ENCODE measurements at regions not wholly inside any gene's neighbourhood (a gene's known extent, or its start where the extent isn't known, plus 50 kb on each side); places are given as distances from the start of the nearest gene placed in this dataset.

DNA sequence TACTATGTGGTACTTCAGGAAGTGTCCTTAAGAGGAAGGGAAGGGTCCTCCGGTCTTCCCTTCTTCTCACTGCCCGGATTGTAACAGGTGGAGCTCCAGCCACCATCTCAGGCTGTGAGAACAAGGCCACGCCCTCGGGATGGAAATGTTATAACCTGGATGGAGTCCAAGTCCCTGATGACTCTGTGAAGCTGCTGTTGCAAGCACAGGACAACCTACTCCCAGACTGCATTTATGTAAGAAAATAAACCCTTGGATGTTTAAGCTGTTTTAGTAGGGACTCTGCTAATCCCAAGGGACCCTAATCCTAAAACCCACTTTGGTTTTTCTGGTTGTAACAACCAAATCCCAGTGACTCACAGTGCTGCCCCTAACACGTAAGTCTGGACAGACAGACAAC lies 221.6 kb downstream of the ACTL7B start:
- peak in 1 of 2 donors; percentile 35 for DNase-seq
- peak in 1 of 2 donors; percentile 40 for ATAC-seq (ENCODE audit: low FRiP score in 2 of 2)
- TF ChIP-seq EP300 (IDR thresholded peaks at IDR 0.05) (no peak), POLR2AphosphoS5 (IDR thresholded peaks at IDR 0.05) (no peak), POLR2A (IDR thresholded peaks at IDR 0.05) (no peak)
- TF ChIP-seq, protein P1, sequence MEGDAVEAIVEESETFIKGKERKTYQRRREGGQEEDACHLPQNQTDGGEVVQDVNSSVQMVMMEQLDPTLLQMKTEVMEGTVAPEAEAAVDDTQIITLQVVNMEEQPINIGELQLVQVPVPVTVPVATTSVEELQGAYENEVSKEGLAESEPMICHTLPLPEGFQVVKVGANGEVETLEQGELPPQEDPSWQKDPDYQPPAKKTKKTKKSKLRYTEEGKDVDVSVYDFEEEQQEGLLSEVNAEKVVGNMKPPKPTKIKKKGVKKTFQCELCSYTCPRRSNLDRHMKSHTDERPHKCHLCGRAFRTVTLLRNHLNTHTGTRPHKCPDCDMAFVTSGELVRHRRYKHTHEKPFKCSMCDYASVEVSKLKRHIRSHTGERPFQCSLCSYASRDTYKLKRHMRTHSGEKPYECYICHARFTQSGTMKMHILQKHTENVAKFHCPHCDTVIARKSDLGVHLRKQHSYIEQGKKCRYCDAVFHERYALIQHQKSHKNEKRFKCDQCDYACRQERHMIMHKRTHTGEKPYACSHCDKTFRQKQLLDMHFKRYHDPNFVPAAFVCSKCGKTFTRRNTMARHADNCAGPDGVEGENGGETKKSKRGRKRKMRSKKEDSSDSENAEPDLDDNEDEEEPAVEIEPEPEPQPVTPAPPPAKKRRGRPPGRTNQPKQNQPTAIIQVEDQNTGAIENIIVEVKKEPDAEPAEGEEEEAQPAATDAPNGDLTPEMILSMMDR (IDR thresholded peaks at IDR 0.05): no peak
- Histone ChIP-seq H3K27me3 (no peaks in the 10 kb centered on the region), H3K4me3 (no peak overlapping the region), H3K4me1 (no peaks in the 10 kb centered on the region), H3K9me3 (no peaks in the 10 kb centered on the region), H3K36me3 (no peaks in the 10 kb centered on the region), H3K27ac (no peak overlapping the region)
- 38 to 50% methylated on average over 5 of the region's 5 CpGs for WGBS, 2 donors

- Histone ChIP-seq H3K27ac (no peak overlapping the region), H3K9me3 (no peaks in the 10 kb centered on the region), H3K4me3 (no peak overlapping the region), H3K4me1 (no peaks in the 10 kb centered on the region), H3K36me3 (no peaks in the 10 kb centered on the region), H3K27me3 (no peaks in the 10 kb centered on the region)
- 55 to 64% methylated on average over 3 of the region's 3 CpGs for WGBS, 2 donors
- DNase-seq: no peak
- ATAC-seq (ENCODE audit: low FRiP score in 2 of 2): no peak
- TF ChIP-seq POLR2AphosphoS5 (IDR thresholded peaks at IDR 0.05): no peak
- no peak for TF ChIP-seq POLR2A (IDR thresholded peaks at IDR 0.05)
- TF ChIP-seq, protein P1 (IDR thresholded peaks at IDR 0.05): no peak
- TF ChIP-seq EP300 (IDR thresholded peaks at IDR 0.05): no peak
Observed at GRCh38 chr9:108631496-108632285, 224.1 kb downstream of the ACTL7B start.

GRCh38 chr9:108628316-108628715 lies 227.5 kb downstream of the ACTL7B start:
- Histone ChIP-seq H3K36me3 (no peaks in the 10 kb centered on the region), H3K4me1 (no peaks in the 10 kb centered on the region), H3K4me3 (no peak overlapping the region), H3K27me3 (no peaks in the 10 kb centered on the region), H3K9me3 (no peaks in the 10 kb centered on the region), H3K27ac (no peak overlapping the region)
- no peak for ATAC-seq (ENCODE audit: low FRiP score in 2 of 2)
- TF ChIP-seq POLR2A (IDR thresholded peaks at IDR 0.05): no peak
- TF ChIP-seq POLR2AphosphoS5 (IDR thresholded peaks at IDR 0.05): no peak
- no peak for TF ChIP-seq EP300 (IDR thresholded peaks at IDR 0.05)
- TF ChIP-seq, protein P1 (IDR thresholded peaks at IDR 0.05): no peak
- DNase-seq: no peak

DNA sequence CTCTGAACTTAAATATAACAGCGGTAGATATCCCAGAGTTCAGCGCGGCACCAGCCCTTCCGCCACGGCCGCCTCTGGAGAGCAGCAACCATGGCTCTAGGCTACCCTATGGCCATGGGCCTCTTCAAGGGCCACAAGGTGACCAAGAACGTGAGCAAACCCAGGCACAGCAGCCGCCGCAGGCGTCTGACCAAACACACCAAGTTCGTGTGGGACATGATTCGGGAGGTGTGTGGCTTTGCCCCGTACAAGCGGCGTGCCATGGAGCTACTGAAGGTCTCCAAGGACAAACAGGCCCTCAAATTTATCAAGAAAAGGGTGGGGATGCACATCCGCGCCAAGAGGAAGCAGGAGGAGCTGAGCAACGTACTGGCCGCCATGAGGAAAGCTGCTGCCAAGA lies 229.0 kb downstream of the ACTL7B start:
- no peaks in the 10 kb centered on the region for H3K9me3 ChIP-seq
- DNase-seq (peak in 1 of 2 donors; percentile 66), ATAC-seq (ENCODE audit: low FRiP score in 2 of 2) (no peak)
- H3K27me3 ChIP-seq: no peaks in the 10 kb centered on the region
- TF ChIP-seq POLR2A (IDR thresholded peaks at IDR 0.05) (no peak), EP300 (IDR thresholded peaks at IDR 0.05) (no peak), POLR2AphosphoS5 (IDR thresholded peaks at IDR 0.05) (no peak)
- TF ChIP-seq, protein P1 (IDR thresholded peaks at IDR 0.05): no peak
- H3K4me3 ChIP-seq: no peak overlapping the region
- WGBS, 2 donors: 91% methylated on average over 19 of the region's 19 CpGs
- no peaks in the 10 kb centered on the region for H3K36me3 ChIP-seq
- no peaks in the 10 kb centered on the region for H3K4me1 ChIP-seq
- H3K27ac ChIP-seq: no peak overlapping the region
